ENCODE measurements at regions not wholly inside any gene's neighbourhood (a gene's known extent, or its start where the extent isn't known, plus 50 kb on each side); places are given as distances from the start of the nearest gene placed in this dataset.

DNA sequence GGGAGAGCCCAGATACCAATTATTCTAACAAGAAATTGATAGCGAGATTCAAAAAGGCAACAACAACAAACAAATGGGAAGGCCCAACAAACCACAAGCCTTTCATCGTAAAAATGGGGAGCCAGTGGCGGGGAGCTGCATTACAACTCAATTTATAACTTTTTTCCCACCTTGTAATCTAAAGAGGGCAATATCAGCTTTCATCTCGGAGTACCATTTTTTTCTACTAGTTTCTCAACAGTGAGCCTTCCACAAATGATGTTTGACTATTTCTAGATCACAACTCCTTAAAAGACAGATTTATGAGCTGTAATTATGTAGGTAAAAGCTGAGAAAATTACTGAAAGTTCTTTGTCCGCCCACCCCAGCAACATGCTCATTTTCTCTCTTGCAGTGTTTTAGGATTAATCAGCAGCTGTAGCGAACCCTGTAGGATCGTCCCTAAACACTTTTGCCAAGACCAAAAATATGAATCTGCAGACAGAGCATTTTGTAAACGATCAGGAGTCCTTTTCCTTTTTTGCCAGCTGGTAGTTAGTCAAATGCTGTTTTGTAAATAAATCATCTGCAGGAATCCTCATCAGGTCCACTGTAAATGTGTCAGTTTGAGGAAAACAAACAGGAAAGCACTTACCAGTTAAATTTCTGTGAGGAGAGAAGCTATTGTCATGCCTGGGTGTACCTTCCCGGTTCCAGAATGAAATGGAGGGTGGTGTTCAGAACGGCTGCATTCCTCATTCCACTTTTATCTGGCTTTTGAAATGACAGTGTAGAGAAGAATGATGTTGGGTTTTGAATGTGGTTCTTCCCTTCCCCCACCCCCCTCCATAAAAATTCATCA is 53.2 kb downstream of the EEF1B2 start:
- peak; percentile 35 for DNase-seq (ENCODE audit: low read depth)

DNA sequence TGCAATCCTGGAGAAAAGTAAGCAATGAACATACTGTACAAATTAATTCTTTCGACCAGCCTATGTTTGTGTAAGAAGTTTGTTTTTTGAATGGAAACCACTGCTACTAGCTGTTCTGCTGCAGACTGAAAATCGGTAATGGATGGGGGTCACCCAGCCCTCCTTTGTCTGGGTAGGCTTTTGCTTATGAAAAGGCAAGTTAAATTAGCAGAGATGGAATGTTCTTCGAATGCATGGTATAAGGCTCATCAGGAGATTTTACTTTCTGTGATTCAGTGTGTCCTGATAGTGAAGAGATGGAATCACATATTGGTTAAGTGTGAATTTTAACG is 53.8 kb downstream of the EEF1B2 start:
- DNase-seq (ENCODE audit: low read depth): no peak

DNA sequence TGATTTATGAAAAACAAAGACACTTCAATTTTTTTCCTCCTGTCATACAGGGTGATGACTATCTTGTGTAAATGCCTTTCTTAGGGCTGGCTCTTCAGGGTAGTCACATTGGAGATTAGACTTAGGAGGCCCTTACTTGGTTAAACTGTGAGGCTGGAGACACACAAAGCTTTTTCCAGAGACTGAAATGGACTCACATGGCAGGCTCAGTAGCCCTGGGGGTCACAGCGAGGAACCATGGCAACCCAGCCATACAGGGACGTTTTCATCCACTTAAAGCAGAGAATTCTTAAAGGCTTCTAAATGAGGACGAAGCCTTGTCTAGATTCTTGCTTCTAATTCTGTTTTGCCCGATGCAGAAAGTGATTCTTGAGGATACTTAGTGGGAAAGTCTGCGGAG is 57.3 kb upstream of the ZDBF2 start:
- no peak for DNase-seq (ENCODE audit: low read depth)

DNA sequence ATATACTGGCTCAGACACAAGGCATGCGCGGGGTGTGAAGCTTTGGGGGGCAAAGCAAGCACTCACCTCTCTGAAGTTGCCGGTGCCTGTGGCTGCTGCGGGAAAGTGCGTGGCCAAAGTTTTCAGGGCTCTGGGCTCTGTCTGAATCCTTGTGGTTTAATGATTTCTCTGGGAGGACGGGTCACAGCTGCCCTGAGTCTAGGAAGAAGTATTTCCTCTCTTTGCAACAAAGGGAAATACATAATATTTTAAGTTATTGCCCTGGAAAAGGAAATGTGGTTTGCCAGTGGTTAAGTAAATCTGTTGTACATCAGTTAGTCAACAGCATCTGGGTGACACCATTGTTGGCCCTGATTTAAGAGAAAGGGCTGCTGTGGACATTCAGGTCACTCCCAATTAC is 56.7 kb upstream of the ZDBF2 start:
- DNase-seq (ENCODE audit: low read depth): no peak

DNA sequence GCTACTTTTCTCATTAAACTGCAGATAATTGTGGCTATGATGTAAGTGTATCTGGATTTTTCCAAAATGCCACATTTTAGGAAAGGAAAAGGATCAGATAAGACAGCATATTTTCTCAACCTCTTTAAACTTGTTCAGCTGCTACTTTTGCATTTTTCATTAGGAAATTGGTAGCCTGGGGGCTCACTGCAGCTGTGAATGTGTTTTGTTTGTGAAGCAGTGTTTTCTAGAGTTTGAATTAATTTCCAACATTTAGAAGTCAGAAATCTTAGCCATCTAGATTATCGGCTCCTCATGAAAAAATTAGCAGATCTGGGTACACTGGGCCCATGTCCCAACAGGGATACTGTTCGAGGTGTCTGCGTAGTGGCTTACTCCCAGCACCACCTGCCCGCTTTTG is 56.3 kb upstream of the ZDBF2 start:
- DNase-seq (ENCODE audit: low read depth): no peak

DNA sequence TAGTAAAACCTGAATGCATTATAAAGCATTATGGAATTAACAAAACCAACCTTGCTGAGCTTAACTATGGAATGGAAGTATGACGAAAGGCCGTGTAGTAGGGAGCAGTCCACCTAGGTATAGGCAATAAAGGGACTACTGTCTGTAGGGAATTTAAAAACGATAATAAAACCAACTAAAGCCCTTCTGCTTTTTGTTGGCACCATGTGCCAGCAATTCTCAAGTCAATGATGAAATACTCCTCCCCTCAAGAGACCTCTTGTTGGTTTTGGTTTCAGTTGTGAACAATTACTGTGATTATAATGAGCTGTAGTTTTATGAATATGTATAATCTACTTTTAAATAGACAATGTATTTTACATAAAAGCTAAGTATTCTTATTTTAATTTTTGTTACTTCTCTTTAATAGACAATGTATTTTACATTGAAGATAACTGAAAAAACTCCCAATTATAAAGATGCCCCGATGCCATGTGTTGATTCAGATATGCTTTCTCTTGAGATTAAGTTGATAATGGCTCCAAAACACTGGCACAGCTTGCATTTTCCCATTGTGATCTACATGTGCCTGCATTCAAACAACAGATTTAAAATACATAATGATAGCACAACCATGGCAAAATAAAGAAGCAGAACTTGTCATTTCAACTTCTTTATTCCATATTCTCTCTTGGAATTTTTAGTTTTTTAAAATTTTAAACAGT is 55.5 kb upstream of the ZDBF2 start:
- DNase-seq (ENCODE audit: low read depth): no peak

DNA sequence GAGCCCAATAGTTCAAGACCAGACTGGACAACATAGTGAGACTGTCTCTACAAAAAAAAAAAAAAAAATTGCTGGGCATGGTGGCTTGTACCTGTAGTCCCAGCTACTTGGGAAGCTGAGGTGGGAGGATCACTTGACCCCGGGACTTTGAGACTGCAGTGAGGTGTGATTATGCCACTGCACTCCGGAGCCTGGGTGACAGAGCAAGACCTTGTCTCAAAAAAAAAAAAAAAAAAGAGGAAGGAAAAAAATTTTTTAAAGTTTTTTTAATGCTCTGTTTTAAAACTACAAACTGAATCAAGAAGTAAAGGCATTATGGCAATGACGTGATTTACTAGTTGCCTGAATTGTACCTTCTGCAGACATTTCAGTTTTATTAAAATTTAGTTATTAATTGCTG is 54.5 kb upstream of the ZDBF2 start:
- DNase-seq (ENCODE audit: low read depth): no peak

DNA sequence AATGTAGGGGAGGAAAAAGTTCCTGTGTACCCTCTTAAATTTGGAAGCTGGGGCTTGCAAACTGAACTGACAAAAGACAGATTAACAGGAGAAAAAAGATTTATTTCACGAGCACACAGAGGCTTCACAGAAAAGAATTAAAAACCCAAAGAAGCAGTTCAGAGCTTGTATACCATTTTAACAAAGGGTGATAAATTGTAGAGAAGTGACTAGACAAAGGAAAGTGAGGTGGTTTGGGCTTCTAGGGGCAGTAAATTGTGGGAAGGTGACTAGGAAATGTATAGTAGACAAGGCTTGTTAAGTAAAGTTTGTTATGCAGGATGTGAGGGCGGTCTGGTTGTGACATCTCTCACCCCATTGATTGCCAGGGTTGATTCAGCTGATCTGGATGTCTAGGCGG is 53.5 kb upstream of the ZDBF2 start:
- no peak for DNase-seq (ENCODE audit: low read depth)
